ENCODE measurements at regions not wholly inside any gene's neighbourhood (a gene's known extent, or its start where the extent isn't known, plus 50 kb on each side); places are given as distances from the start of the nearest gene placed in this dataset.

- no peak for ATAC-seq
- H3K27ac Mint-ChIP-seq = no peak overlapping the region
These were observed 162.6 kb downstream of the P2RY1 start for GRCh38 chr3:152997526-152997925.

GRCh38 chr3:152998591-152998990 lies 163.4 kb upstream of the RAP2B start:
- DNase-seq (ENCODE audit: low spot score in 2 of 2) (no peak), ATAC-seq (no peak)
- Mint-ChIP-seq H3K36me3 (no peaks in the 10 kb centered on the region), H3K27ac (no peak overlapping the region), H3K9me3 (no peaks in the 10 kb centered on the region)

More at GRCh38 chr3:152997526-152997925, 162.6 kb downstream of the P2RY1 start:
- DNase-seq (ENCODE audit: low spot score in 2 of 2) = no peak
- H3K9me3 Mint-ChIP-seq = no peaks in the 10 kb centered on the region
- H3K36me3 Mint-ChIP-seq = no peaks in the 10 kb centered on the region

- Mint-ChIP-seq H3K9me3 (no peaks in the 10 kb centered on the region), H3K27ac (no peak overlapping the region), H3K36me3 (no peaks in the 10 kb centered on the region)
- DNase-seq (ENCODE audit: low spot score in 2 of 2) = no peak
- no peak for ATAC-seq
These were observed 161.7 kb upstream of the RAP2B start for GRCh38 chr3:153000325-153000724.

DNA sequence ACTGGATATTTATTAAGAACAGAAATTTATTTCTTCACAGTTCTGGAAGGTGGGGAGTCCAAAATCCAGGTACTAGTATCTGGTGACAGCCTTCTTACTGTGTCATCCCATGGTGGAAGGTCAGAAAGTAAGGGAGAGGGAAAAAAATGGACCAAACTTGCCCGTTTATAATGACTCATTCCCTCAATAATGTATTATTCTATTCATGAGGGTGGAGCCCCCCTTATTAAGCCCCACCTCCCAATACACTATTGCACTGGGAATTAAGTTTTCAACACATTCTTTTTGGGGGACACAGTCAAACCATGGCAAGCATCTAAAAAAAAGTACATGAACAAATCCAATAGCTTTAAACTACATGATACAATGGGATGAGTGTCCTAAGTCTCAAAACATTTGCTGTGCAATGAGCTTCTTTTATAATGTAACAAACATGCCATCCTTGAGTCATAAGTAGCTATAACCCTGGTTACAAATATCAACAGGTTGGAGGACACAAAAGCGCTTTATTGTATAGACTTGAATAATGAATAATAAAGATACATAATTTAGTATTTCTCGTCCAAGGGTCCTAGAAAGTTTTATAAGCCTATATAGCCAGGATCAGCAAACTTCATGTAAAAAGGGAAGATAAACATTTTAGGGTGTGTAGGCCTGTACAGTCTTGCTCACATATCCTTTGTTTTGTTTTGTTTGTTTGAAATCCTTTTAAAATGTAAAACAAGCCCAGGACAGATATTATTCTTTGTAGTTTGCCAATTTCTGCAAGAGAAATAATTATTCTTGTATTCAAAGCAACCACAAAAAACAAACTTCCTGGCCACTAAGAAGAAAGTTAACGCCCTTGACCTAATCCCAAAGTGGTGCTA lies 160.6 kb upstream of the RAP2B start:
- DNase-seq (ENCODE audit: low spot score in 2 of 2) (no peak), ATAC-seq (no peak)
- Mint-ChIP-seq H3K36me3 (no peaks in the 10 kb centered on the region), H3K27ac (no peak overlapping the region), H3K9me3 (no peaks in the 10 kb centered on the region)

DNA sequence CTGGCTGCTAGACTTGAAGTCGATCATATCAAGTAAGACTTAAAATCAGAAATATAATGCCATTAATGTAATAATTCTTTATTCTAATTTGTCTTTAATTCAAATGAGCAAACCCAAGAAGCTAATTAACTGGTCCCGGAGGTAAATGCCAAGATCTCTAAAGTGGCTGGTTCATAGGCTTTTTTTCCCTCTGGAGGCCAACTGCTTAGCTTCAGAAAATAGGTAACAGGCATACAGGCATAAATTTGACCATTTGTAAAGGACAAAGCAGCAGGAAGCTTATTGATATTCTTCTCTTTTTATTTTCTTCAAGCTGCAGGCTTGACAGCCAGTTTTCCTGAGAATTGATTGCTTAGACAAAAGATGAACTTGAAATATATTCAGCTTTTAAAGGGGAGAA lies 158.6 kb upstream of the RAP2B start:
- ATAC-seq = no peak
- H3K9me3 Mint-ChIP-seq = no peaks in the 10 kb centered on the region
- no peak overlapping the region for H3K27ac Mint-ChIP-seq
- H3K36me3 Mint-ChIP-seq = no peaks in the 10 kb centered on the region
- no peak for DNase-seq (ENCODE audit: low spot score in 2 of 2)

GRCh38 chr3:153003862-153004261 lies 158.2 kb upstream of the RAP2B start:
- Mint-ChIP-seq H3K27ac (no peak overlapping the region), H3K9me3 (no peaks in the 10 kb centered on the region), H3K36me3 (no peaks in the 10 kb centered on the region)
- DNase-seq (ENCODE audit: low spot score in 2 of 2) (no peak), ATAC-seq (no peak)

DNA sequence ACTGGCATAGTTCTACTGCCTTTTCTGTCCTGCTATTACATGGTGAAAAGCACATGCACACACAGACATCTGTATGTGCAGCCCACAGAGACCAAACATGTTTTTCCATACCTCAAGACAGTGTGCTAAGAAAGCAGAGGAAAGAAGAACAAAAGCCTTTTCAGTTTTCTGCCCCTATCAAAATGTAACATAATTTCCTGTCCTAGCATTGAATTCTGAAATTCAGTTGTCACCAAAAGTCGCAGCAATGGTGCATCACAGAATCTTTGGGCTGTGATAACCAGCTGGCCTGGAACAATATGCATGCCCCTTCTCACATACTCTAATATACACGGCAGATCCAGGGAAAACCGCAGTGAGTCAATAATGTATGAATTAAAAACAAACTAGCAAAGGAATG lies 153.8 kb upstream of the RAP2B start:
- DNase-seq (ENCODE audit: low spot score in 2 of 2) = no peak
- H3K36me3 Mint-ChIP-seq = no peaks in the 10 kb centered on the region
- no peak overlapping the region for H3K27ac Mint-ChIP-seq
- ATAC-seq = no peak
- H3K9me3 Mint-ChIP-seq = no peaks in the 10 kb centered on the region

- ATAC-seq (no peak), DNase-seq (ENCODE audit: low spot score in 2 of 2) (no peak)
- Mint-ChIP-seq H3K27ac (no peak overlapping the region), H3K36me3 (no peaks in the 10 kb centered on the region), H3K9me3 (no peaks in the 10 kb centered on the region)
These were observed 138.1 kb upstream of the RAP2B start for GRCh38 chr3:153023896-153024295.

- Mint-ChIP-seq H3K36me3 (no peaks in the 10 kb centered on the region), H3K27ac (no peak overlapping the region), H3K9me3 (no peaks in the 10 kb centered on the region)
- DNase-seq (ENCODE audit: low spot score in 2 of 2) (no peak), ATAC-seq (no peak)
These were observed 136.0 kb upstream of the RAP2B start for GRCh38 chr3:153026026-153026425.

- H3K9me3 Mint-ChIP-seq = no peaks in the 10 kb centered on the region
- H3K27ac Mint-ChIP-seq = no peak overlapping the region
- H3K36me3 Mint-ChIP-seq = no peaks in the 10 kb centered on the region
- no peak for ATAC-seq
- DNase-seq (ENCODE audit: low spot score in 2 of 2) = no peak
These were observed 133.6 kb upstream of the RAP2B start for GRCh38 chr3:153028381-153028780.

- DNase-seq (ENCODE audit: low spot score in 2 of 2) (no peak), ATAC-seq (no peak)
- H3K36me3 Mint-ChIP-seq = no peaks in the 10 kb centered on the region
- no peaks in the 10 kb centered on the region for H3K9me3 Mint-ChIP-seq
- no peak overlapping the region for H3K27ac Mint-ChIP-seq
These were observed 132.7 kb upstream of the RAP2B start for GRCh38 chr3:153029350-153029749.

GRCh38 chr3:153032891-153033290 lies 129.1 kb upstream of the RAP2B start:
- no peaks in the 10 kb centered on the region for H3K9me3 Mint-ChIP-seq
- H3K36me3 Mint-ChIP-seq = no peaks in the 10 kb centered on the region
- DNase-seq (ENCODE audit: low spot score in 2 of 2) (no peak), ATAC-seq (no peak)
- H3K27ac Mint-ChIP-seq = no peak overlapping the region

DNA sequence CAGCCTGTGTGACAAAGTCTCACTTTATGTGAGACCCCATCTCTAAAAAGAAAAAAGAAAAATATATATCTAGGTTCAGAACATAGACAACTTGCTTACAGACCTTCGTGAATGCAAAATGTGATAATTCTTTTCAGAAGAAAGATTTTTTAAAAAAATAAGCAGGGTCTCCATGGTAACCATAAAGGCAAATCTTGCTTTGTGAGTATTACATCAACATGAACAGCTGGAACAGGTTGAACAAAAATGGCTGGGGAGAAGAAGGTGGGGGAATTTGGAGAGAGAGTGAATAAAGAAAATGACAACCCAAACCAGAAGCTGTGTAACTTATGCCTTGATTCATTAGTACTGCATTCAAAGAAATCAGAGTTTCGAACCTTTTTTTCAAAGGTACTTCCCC lies 125.2 kb upstream of the RAP2B start:
- ATAC-seq (no peak), DNase-seq (ENCODE audit: low spot score in 2 of 2) (no peak)
- Mint-ChIP-seq H3K9me3 (no peaks in the 10 kb centered on the region), H3K36me3 (no peaks in the 10 kb centered on the region), H3K27ac (peak overlapping the region in 1 of 2 donors; percentile 44)

- H3K36me3 Mint-ChIP-seq = no peaks in the 10 kb centered on the region
- no peaks in the 10 kb centered on the region for H3K9me3 Mint-ChIP-seq
- no peak for DNase-seq (ENCODE audit: low spot score in 2 of 2)
- no peak overlapping the region for H3K27ac Mint-ChIP-seq
- ATAC-seq = peak in 1 of 2 donors; percentile 38
These were observed 123.7 kb upstream of the RAP2B start for GRCh38 chr3:153038367-153038766.

GRCh38 chr3:153038779-153039178 lies 123.2 kb upstream of the RAP2B start:
- Mint-ChIP-seq H3K27ac (no peak overlapping the region), H3K36me3 (no peaks in the 10 kb centered on the region), H3K9me3 (no peaks in the 10 kb centered on the region)
- DNase-seq (ENCODE audit: low spot score in 2 of 2) (no peak), ATAC-seq (no peak)

- H3K36me3 Mint-ChIP-seq = no peaks in the 10 kb centered on the region
- H3K27ac Mint-ChIP-seq = no peak overlapping the region
These were observed 120.8 kb upstream of the RAP2B start for GRCh38 chr3:153041181-153041580.

GRCh38 chr3:153042088-153042487 lies 119.9 kb upstream of the RAP2B start:
- Mint-ChIP-seq H3K27ac (no peak overlapping the region), H3K36me3 (no peaks in the 10 kb centered on the region), H3K9me3 (no peaks in the 10 kb centered on the region)
- peak in 1 of 2 donors; percentile 57 for ATAC-seq
- DNase-seq (ENCODE audit: low spot score in 2 of 2) = no peak

More at GRCh38 chr3:153041181-153041580, 120.8 kb upstream of the RAP2B start:
- H3K9me3 Mint-ChIP-seq = no peaks in the 10 kb centered on the region
- ATAC-seq (no peak), DNase-seq (ENCODE audit: low spot score in 2 of 2) (no peak)

GRCh38 chr3:153043729-153044328 lies 118.2 kb upstream of the RAP2B start:
- ATAC-seq = no peak
- Mint-ChIP-seq H3K27ac (no peak overlapping the region), H3K9me3 (no peaks in the 10 kb centered on the region), H3K36me3 (no peaks in the 10 kb centered on the region)
- no peak for DNase-seq (ENCODE audit: low spot score in 2 of 2)
